DOHH2 (cell line): ENCODE measurements at regions not wholly inside any gene's neighbourhood (a gene's known extent, or its start where the extent isn't known, plus 50 kb on each side); places are given as distances from the start of the nearest gene placed in this dataset.

Source experiments
- H3F3A ChIP-seq: fragments of 200-600 bp; sonication (generic), shearing (Covaris generic); 2 replicates; pipeline ENCODE4 v1.6.0; 2016; ENCODE audit warnings: antibody characterized with exemption, mild to moderate bottlenecking; ENCODE audit not compliant: control insufficient read depth, insufficient read depth
- H3K27ac ChIP-seq: fragments of 200-600 bp; sonication (generic); 2 replicates; pipeline ENCODE4 v1.5.1; 2014; ENCODE audit warnings: low read depth, mild to moderate bottlenecking, low read length, moderate library complexity
- H3K27me3 ChIP-seq: fragments of 200-600 bp; sonication (generic); 2 replicates; pipeline ENCODE4 v1.6.1; 2014; ENCODE audit warnings: mild to moderate bottlenecking, low read length, mixed read lengths; ENCODE audit not compliant: control insufficient read depth
- H3K36me3 ChIP-seq: fragments of 200-600 bp; sonication (generic); 2 replicates; pipeline ENCODE4 v1.6.1; 2014; ENCODE audit warnings: mild to moderate bottlenecking, low read length, moderate library complexity, mixed read lengths; ENCODE audit not compliant: control insufficient read depth
- H3K4me1 ChIP-seq: fragments of 200-600 bp; sonication (generic); 2 replicates; pipeline ENCODE4 v1.6.1; 2014; ENCODE audit warnings: mild to moderate bottlenecking, low read length, mixed read lengths; ENCODE audit not compliant: control insufficient read depth
- H3K4me2 ChIP-seq: fragments of 200-600 bp; sonication (generic); 2 replicates; pipeline ENCODE4 v1.6.0; 2014; ENCODE audit warnings: mild to moderate bottlenecking, low read length, moderate library complexity
- H3K4me3 ChIP-seq: fragments of 200-600 bp; sonication (generic); 2 replicates; pipeline ENCODE4 v1.5.1; 2014; ENCODE audit warnings: mild to moderate bottlenecking, low read length, mixed read lengths
- H3K79me2 ChIP-seq: fragments of 200-600 bp; sonication (generic); 2 replicates; pipeline ENCODE4 v1.6.1; 2014; ENCODE audit warnings: mild to moderate bottlenecking, low read length, mixed read lengths; ENCODE audit not compliant: control insufficient read depth
- H3K9me2 ChIP-seq: fragments of 200-600 bp; sonication (generic); replicated peaks from 2 replicates; pipeline ENCODE4 v1.6.1; 2014; ENCODE audit warnings: mild to moderate bottlenecking, low read length, mixed read lengths; ENCODE audit not compliant: control insufficient read depth
- H3K9me3 ChIP-seq: fragments of 200-600 bp; sonication (generic); 2 replicates; pipeline ENCODE4 v1.6.1; 2014; ENCODE audit warnings: antibody characterized with exemption, low read length, mixed read lengths; ENCODE audit not compliant: control insufficient read depth, insufficient read depth
- H4K20me1 ChIP-seq: fragments of 200-600 bp; sonication (generic); 2 replicates; pipeline ENCODE4 v1.6.0; 2014; ENCODE audit warnings: low read depth, mild to moderate bottlenecking, antibody characterized with exemption, low read length, moderate library complexity; ENCODE audit not compliant: control insufficient read depth, insufficient read depth
- CTCF ChIP-seq: fragments of 200-600 bp; sonication (generic); IDR thresholded peaks from one replicate; pipeline ENCODE4 v1.5.1; 2014; ENCODE audit warnings: antibody characterized with exemption, mild to moderate bottlenecking, low read depth, low read length; ENCODE audit not compliant: poor library complexity, severe bottlenecking
- EZH2phosphoT487 ChIP-seq: fragments of 200-600 bp; sonication (generic); IDR thresholded peaks from 2 replicates; pipeline ENCODE4 v1.6.1; 2017; ENCODE audit warnings: borderline replicate concordance, mild to moderate bottlenecking, antibody characterized with exemption, low read length, moderate library complexity, mixed read lengths

GRCh38 chr21:22311741-22312462 is 1313.7 kb downstream of the NCAM2 start:
- no peaks in the 10 kb centered on the region for H3F3A ChIP-seq
- no peak overlapping the region for H3K4me3 ChIP-seq
- no peaks in the 10 kb centered on the region for H3K9me3 ChIP-seq
- H3K79me2 ChIP-seq, result no peaks in the 10 kb centered on the region
- H4K20me1 ChIP-seq, result no peaks in the 10 kb centered on the region
- H3K9me2 ChIP-seq, result no peaks in the 10 kb centered on the region
- H3K36me3 ChIP-seq, result no peaks in the 10 kb centered on the region
- TF ChIP-seq EZH2phosphoT487 (no peak), CTCF (no peak)
- H3K27me3 ChIP-seq, result no peaks in the 10 kb centered on the region
- H3K4me1 ChIP-seq, result no peaks in the 10 kb centered on the region
- H3K4me2 ChIP-seq, result no peak overlapping the region
- no peak overlapping the region for H3K27ac ChIP-seq

DNA sequence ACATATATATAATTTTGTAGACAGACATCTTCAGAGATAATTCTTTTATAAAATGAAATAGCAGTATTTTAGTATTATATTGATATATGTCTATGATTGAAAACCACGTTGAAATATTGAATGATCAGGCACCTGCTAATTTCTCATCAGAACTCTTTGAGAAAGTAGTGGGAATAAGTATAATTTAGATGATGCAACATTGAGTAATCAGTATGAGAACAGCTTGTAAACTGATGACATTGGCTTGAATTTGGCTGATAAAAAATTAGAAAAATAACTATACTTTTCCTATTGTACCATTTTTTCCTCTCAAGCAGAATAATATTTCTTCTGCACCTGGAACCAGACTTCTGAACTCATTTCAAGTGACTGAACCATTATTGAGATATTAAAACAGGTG is 1316.8 kb downstream of the NCAM2 start:
- Histone ChIP-seq H3F3A (no peaks in the 10 kb centered on the region), H3K36me3 (no peaks in the 10 kb centered on the region), H3K4me1 (no peaks in the 10 kb centered on the region), H3K79me2 (no peaks in the 10 kb centered on the region), H3K9me3 (no peaks in the 10 kb centered on the region), H3K27ac (no peak overlapping the region), H3K4me2 (no peak overlapping the region), H3K9me2 (no peaks in the 10 kb centered on the region), H3K27me3 (no peaks in the 10 kb centered on the region), H4K20me1 (no peaks in the 10 kb centered on the region), H3K4me3 (no peak overlapping the region)
- TF ChIP-seq EZH2phosphoT487 (no peak), CTCF (no peak)

DNA sequence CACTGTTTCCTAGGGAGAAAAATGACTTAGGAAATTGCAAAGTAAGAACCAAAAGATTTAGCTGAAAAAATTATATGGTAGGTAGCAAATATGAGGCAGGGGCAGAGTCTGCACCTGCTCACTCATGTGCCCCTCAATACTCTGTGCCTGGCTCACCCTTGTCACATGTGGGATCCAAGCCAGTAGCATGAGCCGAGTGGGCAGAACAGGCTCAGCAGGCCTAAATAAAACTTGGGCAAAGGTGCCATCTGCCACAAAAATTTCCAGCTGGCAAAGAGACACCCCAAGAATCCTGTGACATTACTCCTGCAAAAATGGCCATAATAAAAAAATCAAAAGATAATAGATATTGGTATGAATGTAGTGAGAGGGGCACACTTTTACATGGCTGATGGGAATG is 1321.2 kb downstream of the NCAM2 start:
- Histone ChIP-seq H3K79me2 (no peaks in the 10 kb centered on the region), H3K27ac (no peak overlapping the region), H3K9me3 (no peaks in the 10 kb centered on the region), H3K4me3 (no peak overlapping the region), H3F3A (no peaks in the 10 kb centered on the region), H3K36me3 (no peaks in the 10 kb centered on the region), H3K4me2 (no peak overlapping the region), H3K4me1 (no peaks in the 10 kb centered on the region), H3K27me3 (no peaks in the 10 kb centered on the region), H4K20me1 (no peaks in the 10 kb centered on the region), H3K9me2 (no peaks in the 10 kb centered on the region)
- TF ChIP-seq EZH2phosphoT487 (no peak), CTCF (no peak)
